HG03196 (cell line): ENCODE measurements at regions not wholly inside any gene's neighbourhood (a gene's known extent, or its start where the extent isn't known, plus 50 kb on each side); places are given as distances from the start of the nearest gene placed in this dataset.

Experiments
- ATAC-seq: cut with Tn5 transposase; IDR thresholded peaks from one replicate; pipeline ENCODE4 v1.9.1; 2021; ENCODE audit not compliant: unreplicated experiment

- ATAC-seq = no peak
Observed at GRCh38 chr2:171225989-171226388, 65.3 kb upstream of the TLK1 start.

GRCh38 chr2:171225302-171225980 is 64.7 kb upstream of the TLK1 start:
- ATAC-seq = no peak

GRCh38 chr2:171217330-171217729 is 56.6 kb upstream of the TLK1 start:
- ATAC-seq = no peak

GRCh38 chr2:171216631-171217030 is 55.9 kb upstream of the TLK1 start:
- ATAC-seq = no peak

GRCh38 chr2:171214093-171214492 is 53.4 kb upstream of the TLK1 start:
- ATAC-seq = no peak

GRCh38 chr2:171210864-171211431 is 50.3 kb upstream of the TLK1 start:
- peak; percentile 70 for ATAC-seq
